Panc1 (cell line): ENCODE measurements at regions not wholly inside any gene's neighbourhood (a gene's known extent, or its start where the extent isn't known, plus 50 kb on each side); places are given as distances from the start of the nearest gene placed in this dataset.

Experiments
- ATAC-seq: fragments of 200-7000 bp; cut with Tn5 transposase; 2 replicates; pipeline ENCODE4 v1.9.1; 2020; ENCODE audit warnings: mild to moderate bottlenecking, moderate library complexity
- BruUV-seq: library from RNA; stranded (reverse); fragments of 400-500 nt; replicated peaks from 2 replicates; lab custom pipeline; 2021; lab: Mats Ljungman, UMichigan
- CTCF ChIA-PET: fragments of 300-600 bp; sonication (Branson Sonifier 250); formaldehyde crosslinking; loops from one replicate; lab custom pipeline; 2022; ENCODE audit warnings: antibody characterized with exemption; lab: Charles Lee
- POLR2A ChIA-PET: fragments of 300-600 bp; sonication (Branson Sonifier 250); formaldehyde crosslinking; loops from one replicate; lab custom pipeline; 2022; ENCODE audit warnings: antibody characterized with exemption; lab: Charles Lee
- DNase-seq: peaks from one replicate; pipeline ENCODE4 v3.0.0-alpha.2; 2010; ENCODE audit warnings: low read depth, low spot score
- H3K27ac ChIP-seq: 2 replicates; pipeline ENCODE4 v1.5.1; 2011; ENCODE audit warnings: mild to moderate bottlenecking, low read length, inconsistent platforms
- H3K27me3 ChIP-seq: fragments of 200-500 bp; sonication (Bioruptor generic); 2 replicates; pipeline ENCODE4 v1.6.0; 2014; ENCODE audit warnings: low read length, inconsistent platforms; ENCODE audit not compliant: control insufficient read depth, insufficient read depth
- H3K36me3 ChIP-seq: fragments of 200-500 bp; sonication (Bioruptor generic); 2 replicates; pipeline ENCODE4 v1.5.1; 2014; ENCODE audit warnings: inconsistent platforms, mild to moderate bottlenecking, low read length, moderate library complexity; ENCODE audit not compliant: control insufficient read depth, insufficient read depth
- H3K4me1 ChIP-seq: 2 replicates; pipeline ENCODE4 v1.5.1; 2011; ENCODE audit warnings: inconsistent platforms, mild to moderate bottlenecking, low read length, moderate library complexity; ENCODE audit not compliant: control insufficient read depth, insufficient read depth
- H3K4me3 ChIP-seq, 2 experiments: 2 replicates each; pipeline ENCODE4 v1.5.1; 2011 to 2012; ENCODE audit warnings: low read depth in 2 of 2, low read length in 2 of 2, mild to moderate bottlenecking in 2 of 2, inconsistent platforms in 1 of 2, moderate library complexity in 1 of 2
- H3K9me3 ChIP-seq: fragments of 200-500 bp; sonication (Bioruptor generic); 2 replicates; pipeline ENCODE4 v1.5.1; 2014; ENCODE audit warnings: low read depth, mild to moderate bottlenecking, inconsistent platforms, low read length, moderate library complexity; ENCODE audit not compliant: control insufficient read depth, insufficient read depth
- POLR2AphosphoS5 ChIP-seq: IDR thresholded peaks from 2 replicates; pipeline ENCODE4 v1.6.1; 2012; ENCODE audit warnings: mild to moderate bottlenecking, low read depth, low read length, moderate library complexity
- REST ChIP-seq, 2 experiments: IDR thresholded peaks; 2 replicates each; pipeline ENCODE4 v1.6.1; 2011 to 2012; ENCODE audit warnings: low read depth in 2 of 2, control low read depth in 1 of 2, low read length in 1 of 2, mild to moderate bottlenecking in 1 of 2, moderate library complexity in 1 of 2; ENCODE audit not compliant: insufficient read depth in 1 of 2
- SIN3A ChIP-seq: IDR thresholded peaks from 2 replicates; pipeline ENCODE4 v1.6.1; 2012; ENCODE audit warnings: low read depth, mild to moderate bottlenecking, low read length, moderate library complexity, borderline replicate concordance; ENCODE audit not compliant: insufficient read depth
- TCF7L2 ChIP-seq: IDR thresholded peaks from 2 replicates; pipeline ENCODE4 v1.6.1; 2011; ENCODE audit warnings: mild to moderate bottlenecking, low read depth, low read length, inconsistent platforms
- in situ Hi-C: cut with HindIII; loops from 2 replicates; pipeline ENCODE4 v1.10.0; 2016; ENCODE audit warnings: low sequenced_read_pairs, low pct_unique_long_range_greater_than_20kb
- intact Hi-C: fragments of 100-400 bp; cut with micrococcal nuclease; formaldehyde crosslinking; loops from one replicate; pipeline ENCODE4 v1.10.0; 2022; ENCODE audit not compliant: unreplicated experiment
- TF ChIP-seq, protein P1 (sequence below): fragments of 450-650 bp; IDR thresholded peaks from 2 replicates; pipeline ENCODE4 v1.5.1; 2017; ENCODE audit warnings: mild to moderate bottlenecking

GRCh38 chr16:51870296-51870854, 676.6 kb downstream of the TOX3 start:
- TF ChIP-seq, protein P1, sequence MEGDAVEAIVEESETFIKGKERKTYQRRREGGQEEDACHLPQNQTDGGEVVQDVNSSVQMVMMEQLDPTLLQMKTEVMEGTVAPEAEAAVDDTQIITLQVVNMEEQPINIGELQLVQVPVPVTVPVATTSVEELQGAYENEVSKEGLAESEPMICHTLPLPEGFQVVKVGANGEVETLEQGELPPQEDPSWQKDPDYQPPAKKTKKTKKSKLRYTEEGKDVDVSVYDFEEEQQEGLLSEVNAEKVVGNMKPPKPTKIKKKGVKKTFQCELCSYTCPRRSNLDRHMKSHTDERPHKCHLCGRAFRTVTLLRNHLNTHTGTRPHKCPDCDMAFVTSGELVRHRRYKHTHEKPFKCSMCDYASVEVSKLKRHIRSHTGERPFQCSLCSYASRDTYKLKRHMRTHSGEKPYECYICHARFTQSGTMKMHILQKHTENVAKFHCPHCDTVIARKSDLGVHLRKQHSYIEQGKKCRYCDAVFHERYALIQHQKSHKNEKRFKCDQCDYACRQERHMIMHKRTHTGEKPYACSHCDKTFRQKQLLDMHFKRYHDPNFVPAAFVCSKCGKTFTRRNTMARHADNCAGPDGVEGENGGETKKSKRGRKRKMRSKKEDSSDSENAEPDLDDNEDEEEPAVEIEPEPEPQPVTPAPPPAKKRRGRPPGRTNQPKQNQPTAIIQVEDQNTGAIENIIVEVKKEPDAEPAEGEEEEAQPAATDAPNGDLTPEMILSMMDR = no peak
- no peak for TF ChIP-seq SIN3A
- no peak for TF ChIP-seq TCF7L2
- no peak for TF ChIP-seq POLR2AphosphoS5
- no peak for TF ChIP-seq REST (IDR thresholded peaks at IDR 0.05; ENCODE audit: insufficient read depth in 1 of 2, low read depth in 2 of 2, low read length in 1 of 2)
- CTCF ChIA-PET = no interaction called here
- no peaks in the 10 kb centered on the region for H3K4me1 ChIP-seq
- no peak overlapping the region for H3K4me3 ChIP-seq
- H3K36me3 ChIP-seq = no peaks in the 10 kb centered on the region
- no peak overlapping the region for H3K27ac ChIP-seq
- POLR2A ChIA-PET = no interaction called here
- intact Hi-C loops (no loop called here), in situ Hi-C loops (no loop called here)
- no peaks in the 10 kb centered on the region for H3K9me3 ChIP-seq
- DNase-seq (no peak), ATAC-seq (no peak)
- no TSS peak for BruUV-seq
- H3K27me3 ChIP-seq = no peaks in the 10 kb centered on the region

- ChIA-PET POLR2A (no interaction called here), CTCF (no interaction called here)
- intact Hi-C loops (no loop called here), in situ Hi-C loops (no loop called here)
- TF ChIP-seq, protein P1 = no peak
- TF ChIP-seq TCF7L2 = no peak
- Histone ChIP-seq H3K27ac (no peak overlapping the region), H3K4me3 (no peak overlapping the region), H3K9me3 (no peaks in the 10 kb centered on the region), H3K4me1 (no peaks in the 10 kb centered on the region), H3K36me3 (no peaks in the 10 kb centered on the region), H3K27me3 (no peaks in the 10 kb centered on the region)
- DNase-seq (no peak), ATAC-seq (no peak)
- no TSS peak for BruUV-seq
Measured at GRCh38 chr16:51869176-51869575, 677.8 kb downstream of the TOX3 start.
